GDM1 (cell line): ENCODE measurements at regions not wholly inside any gene's neighbourhood (a gene's known extent, or its start where the extent isn't known, plus 50 kb on each side); places are given as distances from the start of the nearest gene placed in this dataset.
A peak's percentile ranks its signal among the peaks of the same experiment; 100 is the strongest.
"Not testable (repeated sequence)": the region's sequence is repeated elsewhere in the genome, so short reads cannot be mapped to it uniquely, and the experiment has no call there.

ENCODE experiments used
- DNase-seq: peaks from one replicate; lab custom pipeline; 2025; lab: John Stamatoyannopoulos, UW

GRCh38 chr10:78342827-78343653 lies 309.4 kb downstream of the RPS24 start:
- DNase-seq, result no peak

GRCh38 chr10:78344257-78344656 lies 310.6 kb downstream of the RPS24 start:
- DNase-seq, result not testable (repeated sequence)

GRCh38 chr10:78345515-78345914 lies 311.9 kb downstream of the RPS24 start:
- DNase-seq, result not testable (repeated sequence)

GRCh38 chr10:78346721-78347120 lies 313.1 kb downstream of the RPS24 start:
- DNase-seq, result no peak

GRCh38 chr10:78348411-78349164 lies 314.9 kb downstream of the RPS24 start:
- no peak for DNase-seq

GRCh38 chr10:78349165-78349516 lies 315.5 kb downstream of the RPS24 start:
- no peak for DNase-seq

- no peak for DNase-seq
These were observed 316.4 kb downstream of the RPS24 start for GRCh38 chr10:78349911-78350663.

- DNase-seq, result no peak
These were observed 317.6 kb downstream of the RPS24 start for GRCh38 chr10:78351283-78351682.

GRCh38 chr10:78351809-78352208 lies 318.1 kb downstream of the RPS24 start:
- no peak for DNase-seq

GRCh38 chr10:78353636-78354035 lies 320.0 kb downstream of the RPS24 start:
- no peak for DNase-seq

GRCh38 chr10:78354101-78354500 lies 320.4 kb downstream of the RPS24 start:
- DNase-seq, result no peak

GRCh38 chr10:78356291-78356900 lies 322.7 kb downstream of the RPS24 start:
- no peak for DNase-seq

- no peak for DNase-seq
These were observed 323.7 kb downstream of the RPS24 start for GRCh38 chr10:78357141-78358063.

- DNase-seq, result no peak
These were observed 324.7 kb downstream of the RPS24 start for GRCh38 chr10:78358351-78358750.

- no peak for DNase-seq
These were observed 325.3 kb downstream of the RPS24 start for GRCh38 chr10:78358982-78359381.

- no peak for DNase-seq
These were observed 326.0 kb downstream of the RPS24 start for GRCh38 chr10:78359640-78360091.

- DNase-seq, result no peak
These were observed 326.6 kb downstream of the RPS24 start for GRCh38 chr10:78360284-78360683.

GRCh38 chr10:78361031-78361430 lies 327.4 kb downstream of the RPS24 start:
- no peak for DNase-seq

- peak; percentile 85 for DNase-seq
These were observed 328.9 kb downstream of the RPS24 start for GRCh38 chr10:78362406-78363022.

GRCh38 chr10:78363190-78363589 lies 329.5 kb downstream of the RPS24 start:
- no peak for DNase-seq

- no peak for DNase-seq
These were observed 332.0 kb downstream of the RPS24 start for GRCh38 chr10:78365694-78366093.
